ENCODE measurements at regions not wholly inside any gene's neighbourhood (a gene's known extent, or its start where the extent isn't known, plus 50 kb on each side); places are given as distances from the start of the nearest gene placed in this dataset.

DNA sequence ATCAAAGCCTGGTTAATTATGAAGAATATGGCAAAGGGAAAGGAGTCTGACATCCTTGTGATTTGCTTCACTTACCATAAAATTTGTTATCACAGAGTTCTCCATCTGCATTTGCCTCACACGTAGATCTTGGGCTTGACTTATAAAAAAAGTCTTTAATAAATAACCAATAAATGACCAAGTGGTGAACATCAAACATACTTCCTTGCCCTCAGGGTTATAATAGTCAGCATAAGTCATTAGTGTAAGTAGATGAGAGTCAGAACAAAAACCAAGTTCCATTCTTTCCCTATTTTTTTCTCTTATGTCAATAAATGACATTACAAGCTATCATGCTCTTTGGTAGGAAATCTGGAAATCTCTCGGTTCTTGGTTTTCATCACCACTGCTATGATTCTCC, 635.4 kb upstream of the ATXN7L3B start:
- TF ChIP-seq CTCF (IDR thresholded peaks at IDR 0.05) = no peak
- Histone ChIP-seq H3K27ac (no peak overlapping the region), H3K9me3 (no peaks in the 10 kb centered on the region), H3K4me1 (no peaks in the 10 kb centered on the region), H3K36me3 (no peaks in the 10 kb centered on the region), H3K4me3 (no peak overlapping the region), H3K27me3 (no peaks in the 10 kb centered on the region)
- no peak for DNase-seq
- intact Hi-C loops (cut with DNase I; ENCODE audit: low total_unique reads) = no loop called here

DNA sequence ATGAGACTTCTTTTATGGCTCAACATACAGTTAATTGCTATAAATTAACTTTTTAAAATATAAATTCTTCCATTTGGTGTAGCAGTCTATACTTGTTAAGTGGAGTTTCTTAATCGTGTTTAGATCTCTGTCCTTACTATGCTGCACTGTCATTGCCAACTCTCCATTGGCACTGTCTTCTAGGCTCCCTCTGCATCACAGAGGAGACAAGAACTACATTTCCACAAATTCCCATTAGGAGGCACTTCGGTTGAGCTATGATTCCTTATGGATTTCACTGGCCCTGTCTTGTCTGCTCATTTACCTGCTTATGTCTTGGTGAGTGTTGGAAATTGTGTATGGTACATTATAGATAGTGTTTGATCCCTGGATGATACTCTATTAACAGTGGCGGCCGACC, 630.9 kb upstream of the ATXN7L3B start:
- H3K4me1 ChIP-seq = no peaks in the 10 kb centered on the region
- no peaks in the 10 kb centered on the region for H3K27me3 ChIP-seq
- no peaks in the 10 kb centered on the region for H3K36me3 ChIP-seq
- H3K4me3 ChIP-seq = no peak overlapping the region
- TF ChIP-seq CTCF (IDR thresholded peaks at IDR 0.05) = no peak
- no peak overlapping the region for H3K27ac ChIP-seq
- intact Hi-C loops (cut with DNase I; ENCODE audit: low total_unique reads) = no loop called here
- no peak for DNase-seq
- H3K9me3 ChIP-seq = no peaks in the 10 kb centered on the region

DNA sequence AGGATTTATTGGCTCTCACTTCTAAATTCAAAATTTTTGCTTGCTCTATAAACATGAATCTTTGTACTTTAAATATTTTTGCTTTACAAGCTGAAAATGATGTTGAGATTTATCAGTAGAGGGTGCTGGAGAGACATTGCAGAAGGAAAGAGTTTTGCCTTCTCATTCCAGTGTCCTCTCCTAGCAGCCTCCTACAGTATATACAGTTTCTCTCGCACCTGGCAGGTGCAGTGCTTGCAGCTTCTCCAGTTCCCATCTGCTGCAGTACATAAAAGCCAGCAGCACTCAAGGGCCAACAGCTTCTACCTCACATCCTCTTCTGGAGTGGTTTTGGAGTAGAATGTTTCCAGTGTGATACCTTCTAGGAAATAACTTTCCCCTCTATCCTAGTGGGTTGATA, 601.8 kb upstream of the ATXN7L3B start:
- no peaks in the 10 kb centered on the region for H3K27me3 ChIP-seq
- no peak overlapping the region for H3K27ac ChIP-seq
- intact Hi-C loops (cut with DNase I; ENCODE audit: low total_unique reads) = no loop called here
- no peaks in the 10 kb centered on the region for H3K4me1 ChIP-seq
- no peak for DNase-seq
- no peaks in the 10 kb centered on the region for H3K9me3 ChIP-seq
- TF ChIP-seq CTCF (IDR thresholded peaks at IDR 0.05) = no peak
- no peak overlapping the region for H3K4me3 ChIP-seq
- H3K36me3 ChIP-seq = no peaks in the 10 kb centered on the region

GRCh38 chr12:73947326-73948026, 590.2 kb upstream of the ATXN7L3B start:
- H3K4me3 ChIP-seq = no peak overlapping the region
- H3K4me1 ChIP-seq = no peaks in the 10 kb centered on the region
- H3K36me3 ChIP-seq = no peaks in the 10 kb centered on the region
- H3K9me3 ChIP-seq = no peaks in the 10 kb centered on the region
- H3K27me3 ChIP-seq = no peaks in the 10 kb centered on the region
- H3K27ac ChIP-seq = no peak overlapping the region
- no peak for TF ChIP-seq CTCF (IDR thresholded peaks at IDR 0.05)
- DNase-seq = no peak
- intact Hi-C loops (cut with DNase I; ENCODE audit: low total_unique reads) = no loop called here

DNA sequence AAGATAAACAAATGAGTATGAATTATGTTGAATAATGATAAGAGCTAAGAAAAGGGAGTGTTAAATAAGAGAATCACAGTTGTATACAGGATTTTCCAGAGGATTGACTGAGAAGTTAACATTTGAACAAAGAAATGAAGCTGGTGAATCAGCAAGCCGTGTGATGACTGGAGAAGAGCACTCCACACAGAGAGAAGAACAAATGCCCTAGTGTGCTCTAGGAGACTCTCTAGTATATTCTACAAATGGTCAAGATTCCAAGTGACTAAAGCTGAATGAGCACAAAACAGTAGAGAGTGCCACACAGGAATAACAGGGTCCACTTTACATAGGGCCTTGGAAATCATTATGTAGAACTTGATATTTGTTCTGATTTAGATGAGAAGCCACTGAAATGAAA, 587.1 kb upstream of the ATXN7L3B start:
- Histone ChIP-seq H3K27me3 (no peaks in the 10 kb centered on the region), H3K4me3 (no peak overlapping the region), H3K27ac (no peak overlapping the region), H3K9me3 (no peaks in the 10 kb centered on the region), H3K36me3 (no peaks in the 10 kb centered on the region), H3K4me1 (no peaks in the 10 kb centered on the region)
- no peak for DNase-seq
- no peak for TF ChIP-seq CTCF (IDR thresholded peaks at IDR 0.05)
- intact Hi-C loops (cut with DNase I; ENCODE audit: low total_unique reads) = no loop called here
